HepG2 (cell line): ENCODE measurements at regions not wholly inside any gene's neighbourhood (a gene's known extent, or its start where the extent isn't known, plus 50 kb on each side); places are given as distances from the start of the nearest gene placed in this dataset.

Source experiments
- BCL3 ChIP-seq: sonication (generic); formaldehyde crosslinking; IDR thresholded peaks from 2 replicates; pipeline ENCODE4 v1.5.1; 2020; ENCODE audit warnings: mild to moderate bottlenecking, missing genetic modification reagents, moderate library complexity
- E2F1 ChIP-seq: sonication (generic); formaldehyde crosslinking; IDR thresholded peaks from 2 replicates; pipeline ENCODE4 v1.5.0; 2020; ENCODE audit warnings: missing genetic modification reagents
- EED ChIP-seq: sonication (generic); formaldehyde crosslinking; IDR thresholded peaks from 2 replicates; pipeline ENCODE4 v1.5.0; 2020; ENCODE audit warnings: mild to moderate bottlenecking, missing genetic modification reagents
- ELF4 ChIP-seq: sonication (generic); formaldehyde crosslinking; IDR thresholded peaks from 2 replicates; pipeline ENCODE4 v1.5.0; 2020; ENCODE audit warnings: missing genetic modification reagents, mild to moderate bottlenecking, moderate library complexity, borderline replicate concordance
- ETV5 ChIP-seq: IDR thresholded peaks from 2 replicates; pipeline ENCODE4 v1.6.1; 2018; ENCODE audit warnings: missing biosample characterization, missing genetic modification reagents, inconsistent platforms, borderline replicate concordance
- FOSL2 ChIP-seq: sonication (generic); formaldehyde crosslinking; IDR thresholded peaks from 2 replicates; pipeline ENCODE4 v1.4.0; 2020; ENCODE audit warnings: missing genetic modification reagents
- KAT7 ChIP-seq: IDR thresholded peaks from 2 replicates; pipeline ENCODE4 v1.6.1; 2018; ENCODE audit warnings: borderline replicate concordance, missing compliant biosample characterization
- KLF16 ChIP-seq, 2 experiments: sonication (generic) in 1 of 2; formaldehyde crosslinking in 1 of 2; IDR thresholded peaks; 2 replicates each; pipeline versions ENCODE4 v1.6.1 to v1.8.0; 2016 to 2023; ENCODE audit warnings: missing genetic modification reagents in 2 of 2, missing compliant biosample characterization in 1 of 2
- MIXL1 ChIP-seq: IDR thresholded peaks from 2 replicates; pipeline ENCODE4 v1.6.1; 2016
- POGZ ChIP-seq: sonication (generic); formaldehyde crosslinking; IDR thresholded peaks from 2 replicates; pipeline ENCODE4 v1.4.0; 2020; ENCODE audit warnings: mild to moderate bottlenecking, missing genetic modification reagents
- RNF2 ChIP-seq: fragments of 450-650 bp; conservative IDR thresholded peaks from 2 replicates; pipeline ENCODE4 v1.6.1; 2016; ENCODE audit warnings: low read depth
- SIX1 ChIP-seq: sonication (generic); formaldehyde crosslinking; IDR thresholded peaks from 2 replicates; pipeline ENCODE4 v1.4.0; 2020; ENCODE audit warnings: missing genetic modification reagents, borderline replicate concordance
- SSRP1 ChIP-seq: IDR thresholded peaks from 2 replicates; pipeline ENCODE4 v1.6.1; 2016; ENCODE audit warnings: control low read depth
- ZBTB34 ChIP-seq: sonication (generic); formaldehyde crosslinking; IDR thresholded peaks from 2 replicates; pipeline ENCODE4 v1.8.0; 2022; ENCODE audit warnings: mild to moderate bottlenecking, missing genetic modification reagents
- ZNF256 ChIP-seq: sonication (generic); formaldehyde crosslinking; conservative IDR thresholded peaks from 2 replicates; pipeline ENCODE4 v1.4.0; 2020; ENCODE audit warnings: missing genetic modification reagents
- ZNF263 ChIP-seq: sonication (generic); formaldehyde crosslinking; IDR thresholded peaks from 2 replicates; pipeline ENCODE4 v1.4.0; 2020; ENCODE audit warnings: missing genetic modification reagents
- ZNF609 ChIP-seq: sonication (generic); formaldehyde crosslinking; IDR thresholded peaks from 2 replicates; pipeline ENCODE4 v1.4.0; 2020; ENCODE audit warnings: mild to moderate bottlenecking, missing genetic modification reagents, borderline replicate concordance
- ZSCAN29 ChIP-seq: sonication (generic); formaldehyde crosslinking; conservative IDR thresholded peaks from 2 replicates; pipeline ENCODE4 v1.4.0; 2020; ENCODE audit warnings: mild to moderate bottlenecking, missing genetic modification reagents
- TF ChIP-seq, protein P1 (sequence below): IDR thresholded peaks from 2 replicates; pipeline ENCODE4 v1.6.1; 2018; ENCODE audit warnings: missing genetic modification reagents

- peak; percentile 38; the same call in 1 of the 2 replicates for TF ChIP-seq SIX1 (CRISPR knock-in tag)
- TF ChIP-seq ZBTB34, result no peak
- peak; percentile 37; the same call in 1 of the 2 replicates for TF ChIP-seq FOSL2
- TF ChIP-seq RNF2, result no peak
- peak; percentile 40; the same call in 1 of the 2 replicates for TF ChIP-seq MIXL1 (CRISPR knock-in tag)
- TF ChIP-seq SSRP1 (CRISPR knock-in tag), result no peak
- TF ChIP-seq ETV5 (CRISPR knock-in tag), result no peak
- no peak for TF ChIP-seq KAT7 (CRISPR knock-in tag)
- no peak for TF ChIP-seq EED
- no peak for TF ChIP-seq ZSCAN29 (CRISPR knock-in tag)
- no peak for TF ChIP-seq ZNF263
- TF ChIP-seq POGZ (CRISPR knock-in tag), result peak; percentile 80
- TF ChIP-seq, protein P1, sequence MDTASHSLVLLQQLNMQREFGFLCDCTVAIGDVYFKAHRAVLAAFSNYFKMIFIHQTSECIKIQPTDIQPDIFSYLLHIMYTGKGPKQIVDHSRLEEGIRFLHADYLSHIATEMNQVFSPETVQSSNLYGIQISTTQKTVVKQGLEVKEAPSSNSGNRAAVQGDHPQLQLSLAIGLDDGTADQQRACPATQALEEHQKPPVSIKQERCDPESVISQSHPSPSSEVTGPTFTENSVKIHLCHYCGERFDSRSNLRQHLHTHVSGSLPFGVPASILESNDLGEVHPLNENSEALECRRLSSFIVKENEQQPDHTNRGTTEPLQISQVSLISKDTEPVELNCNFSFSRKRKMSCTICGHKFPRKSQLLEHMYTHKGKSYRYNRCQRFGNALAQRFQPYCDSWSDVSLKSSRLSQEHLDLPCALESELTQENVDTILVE (CRISPR knock-in tag), result 0 out of 2 replicates have a peak, but pooled peaks have one; percentile 42
- no peak for TF ChIP-seq E2F1
- TF ChIP-seq BCL3 (CRISPR knock-in tag), result no peak
- no peak for TF ChIP-seq ZNF256 (CRISPR knock-in tag)
- TF ChIP-seq KLF16 (CRISPR knock-in tag; IDR thresholded peaks at IDR 0.05), result 0 out of 4 replicates have a peak, but pooled peaks of 1 of the 2 experiments have one; percentile 42
- TF ChIP-seq ZNF609 (CRISPR knock-in tag), result no peak
- no peak for TF ChIP-seq ELF4 (CRISPR knock-in tag)
Observed at GRCh38 chr13:50229960-50230661, 214.9 kb downstream of the KCNRG start (continued).
